ENCODE measurements at regions not wholly inside any gene's neighbourhood (a gene's known extent, or its start where the extent isn't known, plus 50 kb on each side); places are given as distances from the start of the nearest gene placed in this dataset.

- H2AFZ ChIP-seq (ENCODE audit: low read depth, low read length): no peak overlapping the region
- no peaks in the 10 kb centered on the region for H3K36me3 ChIP-seq (ENCODE audit: insufficient read depth, low read length)
- no peaks in the 10 kb centered on the region for H3F3A ChIP-seq (ENCODE audit: insufficient read depth, low read length, poor library complexity, severe bottlenecking)
- no peaks in the 10 kb centered on the region for H3K9me2 ChIP-seq (ENCODE audit: insufficient read depth, low read length)
- H3K27me3 ChIP-seq (ENCODE audit: insufficient read depth, low read depth, low read length): no peaks in the 10 kb centered on the region
- no peak overlapping the region for H3K4me3 ChIP-seq (ENCODE audit: low read length)
- H3K27ac ChIP-seq (ENCODE audit: low read length): no peak overlapping the region
- H3K79me2 ChIP-seq (replicated peaks; ENCODE audit: insufficient read depth, low read length): no peaks in the 10 kb centered on the region
- H3K9ac ChIP-seq (ENCODE audit: low read length): no peak overlapping the region
- H3K4me2 ChIP-seq (ENCODE audit: low read length): no peak overlapping the region
- H4K20me1 ChIP-seq (ENCODE audit: insufficient read depth): no peaks in the 10 kb centered on the region
- no peaks in the 10 kb centered on the region for H3K9me3 ChIP-seq (ENCODE audit: low read length)
- TF ChIP-seq EP300 (conservative IDR thresholded peaks at IDR 0.05; ENCODE audit: poor library complexity, severe bottlenecking): no peak
- TF ChIP-seq, protein P1, sequence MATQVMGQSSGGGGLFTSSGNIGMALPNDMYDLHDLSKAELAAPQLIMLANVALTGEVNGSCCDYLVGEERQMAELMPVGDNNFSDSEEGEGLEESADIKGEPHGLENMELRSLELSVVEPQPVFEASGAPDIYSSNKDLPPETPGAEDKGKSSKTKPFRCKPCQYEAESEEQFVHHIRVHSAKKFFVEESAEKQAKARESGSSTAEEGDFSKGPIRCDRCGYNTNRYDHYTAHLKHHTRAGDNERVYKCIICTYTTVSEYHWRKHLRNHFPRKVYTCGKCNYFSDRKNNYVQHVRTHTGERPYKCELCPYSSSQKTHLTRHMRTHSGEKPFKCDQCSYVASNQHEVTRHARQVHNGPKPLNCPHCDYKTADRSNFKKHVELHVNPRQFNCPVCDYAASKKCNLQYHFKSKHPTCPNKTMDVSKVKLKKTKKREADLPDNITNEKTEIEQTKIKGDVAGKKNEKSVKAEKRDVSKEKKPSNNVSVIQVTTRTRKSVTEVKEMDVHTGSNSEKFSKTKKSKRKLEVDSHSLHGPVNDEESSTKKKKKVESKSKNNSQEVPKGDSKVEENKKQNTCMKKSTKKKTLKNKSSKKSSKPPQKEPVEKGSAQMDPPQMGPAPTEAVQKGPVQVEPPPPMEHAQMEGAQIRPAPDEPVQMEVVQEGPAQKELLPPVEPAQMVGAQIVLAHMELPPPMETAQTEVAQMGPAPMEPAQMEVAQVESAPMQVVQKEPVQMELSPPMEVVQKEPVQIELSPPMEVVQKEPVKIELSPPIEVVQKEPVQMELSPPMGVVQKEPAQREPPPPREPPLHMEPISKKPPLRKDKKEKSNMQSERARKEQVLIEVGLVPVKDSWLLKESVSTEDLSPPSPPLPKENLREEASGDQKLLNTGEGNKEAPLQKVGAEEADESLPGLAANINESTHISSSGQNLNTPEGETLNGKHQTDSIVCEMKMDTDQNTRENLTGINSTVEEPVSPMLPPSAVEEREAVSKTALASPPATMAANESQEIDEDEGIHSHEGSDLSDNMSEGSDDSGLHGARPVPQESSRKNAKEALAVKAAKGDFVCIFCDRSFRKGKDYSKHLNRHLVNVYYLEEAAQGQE (IDR thresholded peaks at IDR 0.05; ENCODE audit: borderline replicate concordance): no peak
- TF ChIP-seq, protein P2, sequence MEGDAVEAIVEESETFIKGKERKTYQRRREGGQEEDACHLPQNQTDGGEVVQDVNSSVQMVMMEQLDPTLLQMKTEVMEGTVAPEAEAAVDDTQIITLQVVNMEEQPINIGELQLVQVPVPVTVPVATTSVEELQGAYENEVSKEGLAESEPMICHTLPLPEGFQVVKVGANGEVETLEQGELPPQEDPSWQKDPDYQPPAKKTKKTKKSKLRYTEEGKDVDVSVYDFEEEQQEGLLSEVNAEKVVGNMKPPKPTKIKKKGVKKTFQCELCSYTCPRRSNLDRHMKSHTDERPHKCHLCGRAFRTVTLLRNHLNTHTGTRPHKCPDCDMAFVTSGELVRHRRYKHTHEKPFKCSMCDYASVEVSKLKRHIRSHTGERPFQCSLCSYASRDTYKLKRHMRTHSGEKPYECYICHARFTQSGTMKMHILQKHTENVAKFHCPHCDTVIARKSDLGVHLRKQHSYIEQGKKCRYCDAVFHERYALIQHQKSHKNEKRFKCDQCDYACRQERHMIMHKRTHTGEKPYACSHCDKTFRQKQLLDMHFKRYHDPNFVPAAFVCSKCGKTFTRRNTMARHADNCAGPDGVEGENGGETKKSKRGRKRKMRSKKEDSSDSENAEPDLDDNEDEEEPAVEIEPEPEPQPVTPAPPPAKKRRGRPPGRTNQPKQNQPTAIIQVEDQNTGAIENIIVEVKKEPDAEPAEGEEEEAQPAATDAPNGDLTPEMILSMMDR (IDR thresholded peaks at IDR 0.05; ENCODE audit: poor library complexity, severe bottlenecking): no peak
- no peak for TF ChIP-seq RAD21 (conservative IDR thresholded peaks at IDR 0.05)
- no peak for TF ChIP-seq MXI1 (conservative IDR thresholded peaks at IDR 0.05; ENCODE audit: poor library complexity, severe bottlenecking)
- no peak for TF ChIP-seq POLR2AphosphoS5 (IDR thresholded peaks at IDR 0.05)
- TF ChIP-seq EZH2 (IDR thresholded peaks at IDR 0.05; ENCODE audit: borderline replicate concordance, insufficient read depth, low read length, poor library complexity, severe bottlenecking): no peak
- TF ChIP-seq TAF1 (IDR thresholded peaks at IDR 0.05; ENCODE audit: low read depth): no peak
- no peak for TF ChIP-seq SMC3 (conservative IDR thresholded peaks at IDR 0.05; ENCODE audit: poor library complexity)
These were observed 93.9 kb downstream of the ENGASE start for GRCh38 chr17:79168486-79169055.

DNA sequence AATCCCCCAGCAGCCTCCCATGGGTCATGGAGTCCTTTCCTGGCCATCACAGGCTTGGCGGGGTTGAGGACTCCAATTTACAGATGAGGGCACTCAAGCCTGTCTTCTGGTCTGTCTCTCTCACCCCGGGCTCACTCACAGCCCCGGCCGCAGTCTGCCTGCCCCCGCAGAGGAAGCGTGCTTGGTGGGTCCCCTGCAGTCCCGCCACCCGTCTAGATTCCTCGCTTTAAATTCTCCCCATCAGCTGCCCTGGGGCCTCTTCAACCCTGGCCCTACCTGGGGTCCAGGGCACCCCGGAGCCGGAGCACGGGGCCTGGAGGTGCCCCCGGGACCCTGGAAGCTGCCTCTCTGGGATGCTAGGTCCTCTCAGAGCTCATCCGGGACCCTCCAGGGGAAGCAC lies 92.9 kb downstream of the ENGASE start:
- H3F3A ChIP-seq (ENCODE audit: insufficient read depth, low read length, poor library complexity, severe bottlenecking): no peaks in the 10 kb centered on the region
- H3K27ac ChIP-seq (ENCODE audit: low read length): no peak overlapping the region
- H3K27me3 ChIP-seq (ENCODE audit: insufficient read depth, low read depth, low read length): no peaks in the 10 kb centered on the region
- H3K9me2 ChIP-seq (ENCODE audit: insufficient read depth, low read length): no peaks in the 10 kb centered on the region
- H2AFZ ChIP-seq (ENCODE audit: low read depth, low read length): no peak overlapping the region
- H3K4me2 ChIP-seq (ENCODE audit: low read length): no peak overlapping the region
- no peaks in the 10 kb centered on the region for H3K9me3 ChIP-seq (ENCODE audit: low read length)
- H3K36me3 ChIP-seq (ENCODE audit: insufficient read depth, low read length): no peaks in the 10 kb centered on the region
- no peaks in the 10 kb centered on the region for H4K20me1 ChIP-seq (ENCODE audit: insufficient read depth)
- no peak for TF ChIP-seq POLR2AphosphoS5 (IDR thresholded peaks at IDR 0.05)
- no peak for TF ChIP-seq EP300 (conservative IDR thresholded peaks at IDR 0.05; ENCODE audit: poor library complexity, severe bottlenecking)
- TF ChIP-seq RAD21 (conservative IDR thresholded peaks at IDR 0.05): no peak
- no peak for TF ChIP-seq EZH2 (IDR thresholded peaks at IDR 0.05; ENCODE audit: borderline replicate concordance, insufficient read depth, low read length, poor library complexity, severe bottlenecking)
- no peaks in the 10 kb centered on the region for H3K79me2 ChIP-seq (replicated peaks; ENCODE audit: insufficient read depth, low read length)
- H3K4me3 ChIP-seq (ENCODE audit: low read length): no peak overlapping the region
- no peak overlapping the region for H3K9ac ChIP-seq (ENCODE audit: low read length)

Measured in neural cell (in vitro differentiated cells).